G401.6 (cell line): ENCODE measurements at regions not wholly inside any gene's neighbourhood (a gene's known extent, or its start where the extent isn't known, plus 50 kb on each side); places are given as distances from the start of the nearest gene placed in this dataset.

Experiments
- FAIRE-seq: peaks from 2 replicates; lab custom pipeline; 2012; peaks lifted over from hg19 to GRCh38; lab: Jason Lieb, UNC

DNA sequence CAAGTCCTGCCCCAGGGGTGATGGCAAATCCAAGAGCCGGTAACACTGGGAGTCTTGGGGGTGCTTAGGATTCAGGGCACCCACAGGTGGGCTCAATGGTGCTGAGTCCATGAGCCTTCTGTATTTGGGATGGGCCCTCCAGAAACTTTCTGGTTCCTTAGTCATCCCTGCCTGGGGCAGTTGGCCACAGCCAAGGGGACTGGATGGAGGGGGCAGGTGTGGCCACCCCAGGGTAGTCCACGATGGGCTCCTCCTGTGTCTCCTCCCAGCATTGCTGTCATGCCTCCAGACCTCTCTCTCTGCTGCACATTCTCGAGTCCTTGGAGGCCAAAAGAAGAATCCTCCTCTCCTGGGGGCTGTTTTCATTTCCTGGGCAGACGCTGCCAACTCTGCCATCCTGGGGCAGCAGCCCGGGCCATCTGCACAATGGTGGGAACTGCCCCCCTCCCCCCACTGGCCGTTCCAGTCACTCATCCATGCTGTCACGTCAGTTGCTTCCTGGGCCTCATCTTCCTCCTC is 158.0 kb upstream of the TWIST2 start:
- FAIRE-seq: no peak

- FAIRE-seq: no peak
Measured at GRCh38 chr2:238690511-238690910, 157.4 kb upstream of the TWIST2 start.

DNA sequence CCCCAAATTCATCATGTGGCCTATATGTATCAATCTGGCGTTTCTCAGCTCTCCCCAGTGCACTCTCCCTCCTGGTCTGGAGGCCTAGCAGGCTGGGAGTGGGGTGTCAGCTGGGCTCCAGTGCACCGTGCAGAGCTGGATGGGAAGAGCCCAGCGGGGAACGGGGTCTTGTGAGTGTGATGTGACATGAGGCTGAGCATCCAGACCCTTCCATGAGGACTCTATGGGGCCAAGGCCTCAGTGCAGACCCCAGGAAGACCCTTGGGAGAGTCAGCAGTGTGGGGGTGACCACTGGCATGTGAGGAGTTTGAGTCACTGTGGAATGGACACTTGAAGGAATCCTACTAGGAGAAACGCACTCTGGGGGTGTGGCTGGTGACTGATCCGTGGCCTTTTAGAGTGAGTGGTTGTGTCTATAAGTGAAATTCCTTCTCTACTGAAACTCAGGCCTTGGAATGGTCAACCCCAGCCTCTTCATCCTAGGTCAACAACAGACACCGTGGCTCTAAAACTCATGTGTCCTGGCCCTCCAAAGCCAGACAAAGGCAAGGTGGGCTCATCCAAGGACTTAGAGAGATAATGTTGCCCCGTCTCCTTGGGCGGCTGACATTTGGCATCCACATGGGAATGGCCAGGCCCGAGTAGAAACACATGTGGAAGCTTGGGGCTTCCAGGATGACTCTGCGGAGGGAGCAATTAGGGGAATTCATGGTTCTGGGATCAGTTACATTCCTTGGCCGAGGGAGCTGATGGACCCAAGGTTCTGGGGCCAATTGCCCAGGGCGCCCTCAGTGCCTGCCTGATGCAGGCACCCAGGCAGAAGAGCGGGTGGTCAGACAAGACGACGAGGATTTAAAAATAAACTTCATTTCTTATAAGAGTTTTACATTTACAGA is 156.0 kb upstream of the TWIST2 start:
- FAIRE-seq: no peak

DNA sequence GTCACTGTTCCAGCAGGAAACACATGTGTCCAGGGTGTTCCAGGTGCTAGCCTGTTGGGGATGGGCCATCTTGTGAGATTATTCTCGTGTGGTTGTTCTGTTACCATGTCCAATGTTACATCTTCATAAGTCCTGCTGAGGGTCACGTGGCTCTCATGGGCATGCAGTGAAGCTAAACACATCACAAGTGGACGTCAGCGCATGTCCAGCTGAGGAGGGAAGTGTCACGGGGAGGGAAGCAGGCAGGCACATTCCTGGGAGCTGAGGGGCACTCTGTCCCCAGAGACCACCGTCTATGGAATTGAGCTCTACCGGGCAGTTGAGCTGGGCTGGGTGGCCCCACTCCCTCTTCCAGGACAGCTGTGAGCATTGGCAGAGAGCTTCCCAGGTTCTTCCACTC is 155.3 kb upstream of the TWIST2 start:
- no peak for FAIRE-seq

DNA sequence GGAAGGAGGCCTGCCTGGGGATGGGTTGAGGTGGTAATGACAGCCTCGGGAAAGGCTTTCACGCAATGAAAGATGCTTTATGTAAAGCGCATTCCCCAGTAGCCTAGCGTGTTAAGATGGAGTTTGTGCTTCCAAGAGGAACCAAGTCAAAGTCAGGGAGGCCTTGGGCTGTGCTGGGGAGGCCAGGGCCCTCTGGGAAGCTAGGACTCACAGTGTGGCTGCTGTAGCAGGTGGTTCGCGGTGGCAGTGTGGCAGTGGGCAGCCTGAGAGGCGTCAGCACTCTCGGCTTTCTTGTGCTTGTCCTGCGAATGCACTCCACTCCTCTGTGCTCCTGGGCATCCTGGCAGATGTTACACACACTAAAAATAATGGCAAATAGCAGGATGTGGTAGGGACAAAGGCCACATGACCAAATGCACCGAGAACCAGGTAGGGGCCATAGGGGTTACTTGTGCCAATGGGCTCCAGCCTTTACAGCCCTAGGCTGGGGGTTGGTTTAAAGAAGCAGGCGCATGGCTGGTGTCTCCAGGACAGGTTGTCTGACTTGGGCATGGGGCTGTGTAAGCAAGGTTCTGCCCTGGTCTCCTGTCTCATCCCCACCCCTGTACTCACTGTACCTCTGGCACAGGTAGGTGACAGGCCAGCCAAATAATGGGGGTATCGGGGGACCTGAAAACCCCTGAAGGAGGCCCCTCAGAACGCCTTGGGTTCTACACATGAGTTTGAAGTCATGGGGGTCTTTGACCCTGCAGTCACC is 154.4 kb upstream of the TWIST2 start:
- no peak for FAIRE-seq

GRCh38 chr2:238694136-238694755 is 153.6 kb upstream of the TWIST2 start:
- no peak for FAIRE-seq

DNA sequence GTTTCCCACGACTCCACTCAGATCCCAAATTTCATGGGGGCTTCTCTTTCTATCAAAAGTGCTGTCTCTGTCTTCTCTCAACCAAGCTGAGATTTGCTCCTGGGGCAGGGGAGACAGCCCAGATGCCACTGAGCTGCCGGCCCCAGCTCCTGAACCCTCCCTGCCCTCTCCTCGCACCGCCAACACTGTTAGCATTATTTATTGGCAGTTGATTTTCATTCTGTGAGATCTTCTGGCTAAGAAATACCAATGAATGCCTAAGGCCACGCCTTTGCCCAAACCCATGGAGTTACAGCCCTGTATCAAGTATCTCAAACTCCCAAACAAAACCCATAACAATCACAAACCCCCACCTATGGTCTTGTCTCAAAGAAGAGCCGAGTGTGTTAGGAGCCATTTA is 153.0 kb upstream of the TWIST2 start:
- no peak for FAIRE-seq

- FAIRE-seq: no peak
Measured at GRCh38 chr2:238695538-238695937, 152.3 kb upstream of the TWIST2 start.

DNA sequence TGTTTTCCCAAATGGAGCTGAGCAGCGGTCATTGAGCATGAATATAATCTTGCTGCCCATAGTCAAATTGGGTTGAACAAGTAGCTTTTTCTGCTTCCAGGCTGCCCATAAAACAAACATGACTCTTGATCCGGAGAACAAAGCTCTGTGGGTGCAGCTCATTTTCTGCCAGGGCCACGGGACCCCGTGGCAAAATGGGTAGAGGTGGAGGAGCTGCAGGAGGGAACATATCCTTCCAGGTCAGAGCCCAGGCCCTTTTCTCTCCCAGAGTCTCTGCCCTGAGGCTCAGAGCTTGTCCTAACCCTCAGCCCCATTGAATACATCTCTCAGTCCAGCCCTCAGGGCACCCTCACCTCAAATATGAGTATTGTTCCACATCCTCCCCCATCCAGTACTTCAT is 151.6 kb upstream of the TWIST2 start:
- FAIRE-seq: no peak

- FAIRE-seq: no peak
Measured at GRCh38 chr2:238696786-238697185, 151.1 kb upstream of the TWIST2 start.

DNA sequence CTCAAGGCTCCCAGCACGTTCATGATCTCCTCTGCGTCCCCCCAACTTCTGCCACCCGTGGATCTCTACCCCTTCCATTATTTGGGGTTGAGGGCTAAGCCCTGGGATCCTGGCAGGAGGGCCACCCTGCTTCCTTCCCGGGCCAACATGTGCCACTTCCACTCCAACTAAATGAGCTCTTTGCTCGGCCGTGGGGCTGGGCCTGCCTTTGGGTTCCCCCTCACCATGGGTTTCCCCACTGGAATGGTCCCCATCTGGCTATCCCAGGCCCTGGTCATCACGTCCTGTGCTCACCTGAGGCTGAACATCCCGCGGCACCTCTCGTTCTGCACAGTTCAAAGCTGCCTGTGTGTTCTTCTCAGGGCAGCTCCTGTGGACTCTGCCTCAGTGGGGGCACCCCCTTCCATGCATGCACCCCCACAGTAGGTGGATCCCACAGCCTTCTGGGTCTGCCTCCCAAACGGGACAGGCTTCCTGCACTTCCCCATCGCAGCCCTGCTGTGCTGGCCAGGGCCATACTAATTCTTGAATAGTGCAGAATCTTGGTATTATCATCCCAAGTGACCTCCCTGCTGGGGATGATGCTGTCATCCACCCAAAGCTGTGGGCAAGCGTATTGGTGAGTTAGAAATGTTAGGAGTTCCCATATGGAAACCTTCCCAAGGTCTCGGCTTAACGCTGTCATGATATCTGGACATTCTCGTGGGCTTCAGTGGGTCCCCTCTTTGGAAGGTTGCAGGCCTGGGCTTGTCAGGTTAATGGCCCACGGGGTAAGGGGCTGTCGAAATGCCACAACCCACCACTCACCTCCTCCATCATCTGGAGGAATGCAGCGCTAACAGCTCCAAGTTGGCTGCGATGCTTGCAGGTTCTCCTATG is 150.5 kb upstream of the TWIST2 start:
- no peak for FAIRE-seq

- no peak for FAIRE-seq
Measured at GRCh38 chr2:238698072-238698352, 149.9 kb upstream of the TWIST2 start.

GRCh38 chr2:238698451-238699306 is 149.2 kb upstream of the TWIST2 start:
- FAIRE-seq: no peak

DNA sequence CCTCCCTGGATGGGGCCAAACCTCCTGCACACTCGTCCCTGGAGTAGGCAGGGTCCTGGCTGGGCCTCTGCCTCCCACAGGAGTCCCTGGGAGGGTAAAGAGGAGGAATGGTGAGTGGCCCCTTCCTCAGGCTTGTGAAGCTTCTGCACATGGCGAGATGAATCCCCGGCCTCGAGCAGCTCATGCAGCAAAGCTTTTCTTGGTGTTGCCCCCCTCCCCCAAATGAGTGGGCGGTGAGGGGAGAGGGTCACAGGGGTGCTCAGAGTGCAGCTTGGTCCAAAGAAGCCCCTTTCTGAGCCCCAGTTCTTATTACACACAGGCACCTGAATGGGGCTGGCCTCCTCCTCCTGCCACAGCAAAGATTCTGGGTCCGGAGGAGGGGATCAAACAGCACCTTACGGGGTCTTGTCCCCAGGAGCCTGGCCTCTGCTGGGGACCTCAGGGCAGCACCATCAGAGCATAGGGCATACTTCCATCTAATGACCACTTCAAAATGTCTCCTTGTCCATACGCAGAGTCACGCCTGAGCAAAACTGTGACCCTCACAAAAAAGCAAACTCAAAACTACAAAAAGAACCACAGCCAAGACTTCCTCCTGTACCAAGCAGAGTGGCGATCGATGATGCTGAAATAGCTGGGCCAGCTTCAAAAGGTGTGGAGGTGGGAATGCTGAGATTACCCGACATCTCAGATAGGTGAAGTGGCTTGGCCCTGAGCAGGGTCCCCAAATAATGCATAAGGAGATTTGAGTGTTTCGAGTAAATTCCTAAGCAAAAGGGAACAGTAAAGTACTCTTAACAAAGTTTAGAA is 148.4 kb upstream of the TWIST2 start:
- no peak for FAIRE-seq

GRCh38 chr2:238700117-238700457 is 147.8 kb upstream of the TWIST2 start:
- FAIRE-seq: no peak

DNA sequence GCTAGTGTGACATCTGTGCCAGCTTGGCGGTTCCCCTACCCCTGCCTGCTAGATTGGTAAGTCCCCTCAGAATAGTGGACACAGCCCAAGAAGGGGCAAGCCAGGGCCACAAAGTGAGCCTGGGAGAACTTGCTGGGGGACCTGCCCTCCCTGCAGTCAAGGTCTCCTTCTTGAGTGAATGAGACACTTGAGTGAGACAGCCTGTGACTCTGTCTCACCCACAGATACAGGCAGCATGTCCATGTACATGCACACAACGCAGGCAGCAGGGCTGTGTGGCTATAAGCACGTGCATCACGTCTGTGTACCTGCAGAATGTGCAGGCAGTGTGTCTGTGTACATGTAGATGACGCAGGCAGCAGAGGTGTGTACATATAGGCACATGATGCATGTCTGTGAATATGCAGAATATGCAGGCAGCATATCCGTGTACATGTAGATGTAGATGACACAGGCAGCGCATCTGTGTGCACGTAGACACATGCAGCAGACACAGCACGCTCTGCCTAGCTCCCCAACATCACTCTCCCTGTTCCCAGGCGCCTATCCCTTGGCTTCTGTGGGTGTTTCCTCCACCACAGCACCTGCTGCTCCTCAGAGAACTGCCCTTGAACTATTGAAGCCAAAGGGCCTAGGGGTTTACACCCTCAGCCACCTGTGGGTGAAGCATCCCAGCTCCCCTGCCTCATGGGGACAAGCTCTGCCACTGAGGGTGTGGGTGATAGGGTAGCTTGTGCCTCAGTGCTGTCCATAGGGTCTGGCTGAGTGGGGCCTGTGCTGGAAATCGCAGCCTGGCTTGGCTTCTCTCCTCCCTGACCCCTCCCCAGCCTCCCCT is 147.2 kb upstream of the TWIST2 start:
- no peak for FAIRE-seq

GRCh38 chr2:238701341-238702206 is 146.3 kb upstream of the TWIST2 start:
- no peak for FAIRE-seq

GRCh38 chr2:238702276-238703052 is 145.4 kb upstream of the TWIST2 start:
- no peak for FAIRE-seq
